OCI-LY7 (cell line): ENCODE measurements at regions not wholly inside any gene's neighbourhood (a gene's known extent, or its start where the extent isn't known, plus 50 kb on each side); places are given as distances from the start of the nearest gene placed in this dataset.
"Not testable (repeated sequence)": the region's sequence is repeated elsewhere in the genome, so short reads cannot be mapped to it uniquely, and the experiment has no call there.

ENCODE experiments used
- BruUV-seq: library from RNA; stranded (reverse); fragments of 400-500 nt; replicated peaks from 2 replicates; lab custom pipeline; 2021; lab: Mats Ljungman, UMichigan
- CTCF ChIA-PET: fragments of 300-600 bp; sonication (Branson Sonifier 250); formaldehyde crosslinking; loops from one replicate; lab custom pipeline; 2022; ENCODE audit warnings: antibody characterized with exemption; ENCODE audit not compliant: unreplicated experiment; lab: Charles Lee
- POLR2A ChIA-PET: fragments of 300-600 bp; sonication (Branson Sonifier 250); formaldehyde crosslinking; loops from one replicate; lab custom pipeline; 2022; ENCODE audit warnings: antibody characterized with exemption; lab: Charles Lee
- DNase-seq: peaks from one replicate; pipeline ENCODE4 v3.0.0-alpha.2; 2015; ENCODE audit warnings: low spot score
- H2AFZ ChIP-seq: fragments of 200-600 bp; sonication (generic), shearing (Covaris generic); 2 replicates; pipeline ENCODE4 v1.6.1; 2014; ENCODE audit warnings: mild to moderate bottlenecking, antibody characterized with exemption, low read length, moderate library complexity
- H3K27ac ChIP-seq: fragments of 200-600 bp; sonication (generic); 2 replicates; pipeline ENCODE4 v1.5.1; 2014; ENCODE audit warnings: mixed run types, low read depth, mild to moderate bottlenecking, moderate library complexity, low read length, inconsistent platforms; ENCODE audit not compliant: poor library complexity, severe bottlenecking
- H3K36me3 ChIP-seq: fragments of 200-600 bp; sonication (generic); 2 replicates; pipeline ENCODE4 v1.6.1; 2014; ENCODE audit warnings: mild to moderate bottlenecking, antibody characterized with exemption, low read length, moderate library complexity, mixed read lengths; ENCODE audit not compliant: insufficient read depth
- H3K4me1 ChIP-seq: fragments of 200-600 bp; sonication (generic); 2 replicates; pipeline ENCODE4 v1.5.1; 2014; ENCODE audit warnings: mild to moderate bottlenecking, low read length; ENCODE audit not compliant: insufficient read depth, poor library complexity, severe bottlenecking
- H3K4me2 ChIP-seq: fragments of 200-600 bp; sonication (generic); 2 replicates; pipeline ENCODE4 v1.6.1; 2014; ENCODE audit warnings: mild to moderate bottlenecking, low read length
- H3K4me3 ChIP-seq: fragments of 200-600 bp; sonication (generic); 2 replicates; pipeline ENCODE4 v1.5.1; 2014; ENCODE audit warnings: mild to moderate bottlenecking, low read depth, low read length; ENCODE audit not compliant: poor library complexity, severe bottlenecking
- H3K79me2 ChIP-seq: fragments of 200-600 bp; sonication (generic); 2 replicates; pipeline ENCODE4 v1.6.1; 2016; ENCODE audit warnings: low read depth, mild to moderate bottlenecking, low read length, moderate library complexity, mixed read lengths; ENCODE audit not compliant: insufficient read depth
- H3K9me2 ChIP-seq: fragments of 200-600 bp; sonication (generic); 2 replicates; pipeline ENCODE4 v1.6.1; 2016; ENCODE audit warnings: mild to moderate bottlenecking, low read length, mixed read lengths; ENCODE audit not compliant: insufficient read depth
- H3K9me3 ChIP-seq: fragments of 200-600 bp; sonication (generic); 2 replicates; pipeline ENCODE4 v1.6.1; 2014; ENCODE audit warnings: mild to moderate bottlenecking, mixed run types, low read length, mixed read lengths
- H4K20me1 ChIP-seq: fragments of 200-600 bp; sonication (generic); 2 replicates; pipeline ENCODE4 v1.6.1; 2014; ENCODE audit warnings: mild to moderate bottlenecking, antibody characterized with exemption, low read length, moderate library complexity, mixed read lengths; ENCODE audit not compliant: insufficient read depth
- EZH2phosphoT487 ChIP-seq: fragments of 200-600 bp; sonication (generic); IDR thresholded peaks from 2 replicates; pipeline ENCODE4 v1.6.1; 2018; ENCODE audit warnings: low read depth, borderline replicate concordance, mild to moderate bottlenecking, mixed run types, antibody characterized with exemption, low read length, moderate library complexity, mixed read lengths
- intact Hi-C: fragments of 100-400 bp; cut with micrococcal nuclease; formaldehyde crosslinking; loops from one replicate; pipeline ENCODE4 v1.10.0; 2022; ENCODE audit not compliant: unreplicated experiment
- TF ChIP-seq, protein P1 (sequence below): fragments of 200-600 bp; sonication (generic); conservative IDR thresholded peaks from 2 replicates; pipeline ENCODE4 v1.5.1; 2014; ENCODE audit warnings: mild to moderate bottlenecking, antibody characterized with exemption, low read length, moderate library complexity, mixed read lengths

DNA sequence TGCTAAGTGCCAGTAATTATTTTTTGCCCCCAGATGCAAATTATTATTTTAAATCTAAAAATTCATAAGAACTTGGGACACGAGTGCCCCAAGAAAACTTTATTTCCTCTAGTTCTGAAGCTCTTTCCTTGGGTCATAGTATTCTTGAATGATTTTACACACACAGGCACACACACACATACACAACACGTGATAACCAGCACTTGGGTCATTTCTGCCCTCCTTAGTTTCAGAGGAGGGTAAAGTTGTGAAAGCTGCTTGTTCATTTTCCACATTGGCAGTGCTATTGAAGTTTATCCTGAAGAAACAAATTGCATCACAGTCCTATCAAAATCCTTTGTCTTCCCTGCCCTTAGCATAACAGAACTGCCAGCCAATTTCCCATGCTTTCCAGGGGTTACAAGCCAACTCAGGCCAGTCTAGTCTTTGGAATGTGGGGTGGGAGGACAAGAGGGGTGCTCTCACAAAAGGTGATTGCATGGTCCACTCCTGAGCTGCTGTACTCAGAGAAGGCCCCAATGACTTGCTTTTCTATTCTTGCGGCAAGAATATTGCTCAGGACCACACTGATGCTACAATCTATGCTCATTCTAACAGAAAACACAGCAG lies 98.5 kb upstream of the POGK start:
- Histone ChIP-seq H3K9me3 (peaks cover 6% of the 10 kb centered on the region; the same call in 1 of the 2 replicates), H4K20me1 (no peaks in the 10 kb centered on the region), H3K4me2 (no peak overlapping the region), H2AFZ (no peak overlapping the region), H3K79me2 (no peaks in the 10 kb centered on the region), H3K36me3 (no peaks in the 10 kb centered on the region), H3K4me3 (no peak overlapping the region), H3K27ac (no peak overlapping the region), H3K9me2 (no peaks in the 10 kb centered on the region), H3K4me1 (no peaks in the 10 kb centered on the region)
- ChIA-PET CTCF (no interaction called here), POLR2A (no interaction called here)
- no TSS peak for BruUV-seq
- DNase-seq = no peak
- intact Hi-C loops = loop anchor here (10.0 kb wide), 1 partner anchor 56 kb away; no protein-coding TSS in a partner anchor
- no peak for TF ChIP-seq EZH2phosphoT487
- TF ChIP-seq, protein P1, sequence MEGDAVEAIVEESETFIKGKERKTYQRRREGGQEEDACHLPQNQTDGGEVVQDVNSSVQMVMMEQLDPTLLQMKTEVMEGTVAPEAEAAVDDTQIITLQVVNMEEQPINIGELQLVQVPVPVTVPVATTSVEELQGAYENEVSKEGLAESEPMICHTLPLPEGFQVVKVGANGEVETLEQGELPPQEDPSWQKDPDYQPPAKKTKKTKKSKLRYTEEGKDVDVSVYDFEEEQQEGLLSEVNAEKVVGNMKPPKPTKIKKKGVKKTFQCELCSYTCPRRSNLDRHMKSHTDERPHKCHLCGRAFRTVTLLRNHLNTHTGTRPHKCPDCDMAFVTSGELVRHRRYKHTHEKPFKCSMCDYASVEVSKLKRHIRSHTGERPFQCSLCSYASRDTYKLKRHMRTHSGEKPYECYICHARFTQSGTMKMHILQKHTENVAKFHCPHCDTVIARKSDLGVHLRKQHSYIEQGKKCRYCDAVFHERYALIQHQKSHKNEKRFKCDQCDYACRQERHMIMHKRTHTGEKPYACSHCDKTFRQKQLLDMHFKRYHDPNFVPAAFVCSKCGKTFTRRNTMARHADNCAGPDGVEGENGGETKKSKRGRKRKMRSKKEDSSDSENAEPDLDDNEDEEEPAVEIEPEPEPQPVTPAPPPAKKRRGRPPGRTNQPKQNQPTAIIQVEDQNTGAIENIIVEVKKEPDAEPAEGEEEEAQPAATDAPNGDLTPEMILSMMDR = no peak

DNA sequence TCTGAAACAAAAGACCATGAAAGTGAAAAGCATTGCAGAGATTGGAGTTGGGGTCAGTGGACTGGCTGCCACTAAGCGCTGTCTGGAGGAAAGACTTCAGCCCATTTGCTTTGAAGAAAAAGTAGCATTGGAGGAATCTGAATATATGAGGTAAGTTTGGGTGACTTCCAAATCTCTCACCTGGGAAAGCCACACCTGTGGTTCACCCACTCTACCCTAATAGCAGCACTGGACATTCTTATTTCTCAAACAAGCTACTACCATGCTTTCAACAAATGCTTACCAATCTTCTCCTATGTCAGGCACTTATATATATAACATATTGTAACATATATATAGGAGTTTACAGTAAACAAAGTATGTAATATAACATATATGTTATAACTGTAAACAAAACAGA lies 76.0 kb upstream of the POGK start:
- Histone ChIP-seq H3K27ac (no peak overlapping the region), H4K20me1 (no peaks in the 10 kb centered on the region), H3K4me1 (no peaks in the 10 kb centered on the region), H3K79me2 (no peaks in the 10 kb centered on the region), H2AFZ (no peak overlapping the region), H3K9me2 (no peaks in the 10 kb centered on the region), H3K4me2 (no peak overlapping the region), H3K9me3 (no peaks in the 10 kb centered on the region), H3K4me3 (no peak overlapping the region), H3K36me3 (no peaks in the 10 kb centered on the region)
- POLR2A ChIA-PET = no interaction called here
- intact Hi-C loops = no loop called here
- CTCF ChIA-PET = no interaction called here
- TF ChIP-seq, protein P1 = no peak
- TF ChIP-seq EZH2phosphoT487 = no peak
- BruUV-seq = no TSS peak
- no peak for DNase-seq

DNA sequence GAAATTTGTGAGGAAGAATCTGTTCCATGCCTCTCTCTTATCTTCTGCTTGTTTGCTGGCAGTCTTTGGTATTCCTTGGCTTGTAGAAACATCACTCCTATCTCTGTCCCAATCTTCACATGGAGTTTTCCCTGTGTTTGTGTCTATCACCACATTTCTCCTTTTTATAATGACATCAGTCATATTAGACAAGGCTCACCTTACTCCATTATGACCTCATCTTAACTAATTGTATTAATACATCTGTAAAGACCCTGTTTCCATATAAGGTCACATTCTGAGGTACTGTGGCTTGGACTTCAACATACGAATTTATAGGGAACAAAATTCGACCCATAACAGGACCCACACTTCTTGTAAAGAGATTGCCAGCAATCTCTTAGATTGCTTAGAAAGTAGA lies 72.3 kb upstream of the POGK start:
- Histone ChIP-seq H3K9me2 (no peaks in the 10 kb centered on the region), H2AFZ (no peak overlapping the region), H3K4me2 (no peak overlapping the region), H3K4me3 (no peak overlapping the region), H3K36me3 (no peaks in the 10 kb centered on the region), H3K27ac (no peak overlapping the region), H3K4me1 (no peaks in the 10 kb centered on the region), H4K20me1 (no peaks in the 10 kb centered on the region), H3K9me3 (no peaks in the 10 kb centered on the region), H3K79me2 (no peaks in the 10 kb centered on the region)
- CTCF ChIA-PET = no interaction called here
- BruUV-seq = no TSS peak
- no peak for DNase-seq
- POLR2A ChIA-PET = no interaction called here
- intact Hi-C loops = no loop called here
- TF ChIP-seq, protein P1 = no peak
- TF ChIP-seq EZH2phosphoT487 = no peak

DNA sequence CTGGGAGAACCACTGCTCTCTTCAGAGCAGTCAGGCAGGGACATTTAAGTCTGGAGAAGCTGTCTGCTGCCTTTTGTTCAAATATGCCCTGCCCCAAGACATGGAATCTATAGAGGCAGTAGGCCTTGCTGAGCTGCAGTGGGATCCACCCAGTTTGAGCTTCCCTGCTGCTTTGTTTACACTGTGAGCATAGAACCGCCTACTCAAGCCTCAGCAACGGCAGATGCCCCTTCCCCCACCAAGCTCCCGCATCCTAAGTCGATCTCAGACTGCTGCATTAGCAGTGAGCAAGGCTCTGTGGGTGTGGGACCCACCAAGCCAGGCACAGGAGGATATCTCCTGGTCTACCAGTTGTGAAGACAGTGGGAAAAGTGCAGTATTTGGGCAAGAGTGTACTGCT lies 54.6 kb upstream of the POGK start:
- H4K20me1 ChIP-seq, H2AFZ ChIP-seq, H3K4me2 ChIP-seq, BruUV-seq, H3K79me2 ChIP-seq, H3K4me1 ChIP-seq, DNase-seq, H3K9me2 ChIP-seq, H3K4me3 ChIP-seq, H3K36me3 ChIP-seq, H3K9me3 ChIP-seq, H3K27ac ChIP-seq, CTCF ChIA-PET, POLR2A ChIA-PET, intact Hi-C loops: not testable (repeated sequence)
